ENCODE measurements at regions not wholly inside any gene's neighbourhood (a gene's known extent, or its start where the extent isn't known, plus 50 kb on each side); places are given as distances from the start of the nearest gene placed in this dataset.
"Not testable (repeated sequence)": the region's sequence is repeated elsewhere in the genome, so short reads cannot be mapped to it uniquely, and the experiment has no call there.

DNA sequence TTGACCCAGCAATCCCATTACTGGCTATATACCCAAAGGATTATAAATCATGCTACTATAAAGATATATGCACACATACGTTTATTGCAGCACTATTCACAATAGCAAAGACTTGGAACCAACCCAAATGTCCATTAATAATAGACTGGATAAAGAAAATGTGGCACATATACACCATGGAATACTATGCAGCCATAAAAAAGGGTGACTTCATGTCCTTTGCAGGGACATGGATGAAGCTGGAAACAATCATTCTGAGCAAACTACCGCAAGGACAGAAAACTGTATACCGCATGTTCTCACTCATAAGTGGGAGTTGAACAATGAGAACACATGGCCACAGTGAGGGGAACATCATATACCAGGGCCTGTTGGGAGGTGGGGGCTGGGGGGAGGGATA lies 61.5 kb upstream of the ANKS1B start:
- TF ChIP-seq, protein P1, sequence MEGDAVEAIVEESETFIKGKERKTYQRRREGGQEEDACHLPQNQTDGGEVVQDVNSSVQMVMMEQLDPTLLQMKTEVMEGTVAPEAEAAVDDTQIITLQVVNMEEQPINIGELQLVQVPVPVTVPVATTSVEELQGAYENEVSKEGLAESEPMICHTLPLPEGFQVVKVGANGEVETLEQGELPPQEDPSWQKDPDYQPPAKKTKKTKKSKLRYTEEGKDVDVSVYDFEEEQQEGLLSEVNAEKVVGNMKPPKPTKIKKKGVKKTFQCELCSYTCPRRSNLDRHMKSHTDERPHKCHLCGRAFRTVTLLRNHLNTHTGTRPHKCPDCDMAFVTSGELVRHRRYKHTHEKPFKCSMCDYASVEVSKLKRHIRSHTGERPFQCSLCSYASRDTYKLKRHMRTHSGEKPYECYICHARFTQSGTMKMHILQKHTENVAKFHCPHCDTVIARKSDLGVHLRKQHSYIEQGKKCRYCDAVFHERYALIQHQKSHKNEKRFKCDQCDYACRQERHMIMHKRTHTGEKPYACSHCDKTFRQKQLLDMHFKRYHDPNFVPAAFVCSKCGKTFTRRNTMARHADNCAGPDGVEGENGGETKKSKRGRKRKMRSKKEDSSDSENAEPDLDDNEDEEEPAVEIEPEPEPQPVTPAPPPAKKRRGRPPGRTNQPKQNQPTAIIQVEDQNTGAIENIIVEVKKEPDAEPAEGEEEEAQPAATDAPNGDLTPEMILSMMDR (IDR thresholded peaks at IDR 0.05): not testable (repeated sequence)
- not testable (repeated sequence) for TF ChIP-seq EP300, POLR2AphosphoS5 (IDR thresholded peaks at IDR 0.05)

Data from stomach (tissue), 4 donors.